ENCODE measurements at regions not wholly inside any gene's neighbourhood (a gene's known extent, or its start where the extent isn't known, plus 50 kb on each side); places are given as distances from the start of the nearest gene placed in this dataset.

GRCh38 chr3:66128623-66129022, 89.9 kb upstream of the MAGI1 start:
- TF ChIP-seq POLR2A (IDR thresholded peaks at IDR 0.05) = no peak
- TF ChIP-seq, protein P1, sequence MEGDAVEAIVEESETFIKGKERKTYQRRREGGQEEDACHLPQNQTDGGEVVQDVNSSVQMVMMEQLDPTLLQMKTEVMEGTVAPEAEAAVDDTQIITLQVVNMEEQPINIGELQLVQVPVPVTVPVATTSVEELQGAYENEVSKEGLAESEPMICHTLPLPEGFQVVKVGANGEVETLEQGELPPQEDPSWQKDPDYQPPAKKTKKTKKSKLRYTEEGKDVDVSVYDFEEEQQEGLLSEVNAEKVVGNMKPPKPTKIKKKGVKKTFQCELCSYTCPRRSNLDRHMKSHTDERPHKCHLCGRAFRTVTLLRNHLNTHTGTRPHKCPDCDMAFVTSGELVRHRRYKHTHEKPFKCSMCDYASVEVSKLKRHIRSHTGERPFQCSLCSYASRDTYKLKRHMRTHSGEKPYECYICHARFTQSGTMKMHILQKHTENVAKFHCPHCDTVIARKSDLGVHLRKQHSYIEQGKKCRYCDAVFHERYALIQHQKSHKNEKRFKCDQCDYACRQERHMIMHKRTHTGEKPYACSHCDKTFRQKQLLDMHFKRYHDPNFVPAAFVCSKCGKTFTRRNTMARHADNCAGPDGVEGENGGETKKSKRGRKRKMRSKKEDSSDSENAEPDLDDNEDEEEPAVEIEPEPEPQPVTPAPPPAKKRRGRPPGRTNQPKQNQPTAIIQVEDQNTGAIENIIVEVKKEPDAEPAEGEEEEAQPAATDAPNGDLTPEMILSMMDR (IDR thresholded peaks at IDR 0.05) = no peak
